Effector CD8-positive, alpha-beta T cell (primary cell): ENCODE measurements at regions not wholly inside any gene's neighbourhood (a gene's known extent, or its start where the extent isn't known, plus 50 kb on each side); places are given as distances from the start of the nearest gene placed in this dataset.
"Not testable (repeated sequence)": the region's sequence is repeated elsewhere in the genome, so short reads cannot be mapped to it uniquely, and the experiment has no call there.

ENCODE experiments used
- DNase-seq: peaks from one replicate; lab custom pipeline; 2025; lab: John Stamatoyannopoulos, UW

- DNase-seq = no peak
Measured at GRCh38 chr7:106562711-106563366, 98.1 kb downstream of the CCDC71L start.

DNA sequence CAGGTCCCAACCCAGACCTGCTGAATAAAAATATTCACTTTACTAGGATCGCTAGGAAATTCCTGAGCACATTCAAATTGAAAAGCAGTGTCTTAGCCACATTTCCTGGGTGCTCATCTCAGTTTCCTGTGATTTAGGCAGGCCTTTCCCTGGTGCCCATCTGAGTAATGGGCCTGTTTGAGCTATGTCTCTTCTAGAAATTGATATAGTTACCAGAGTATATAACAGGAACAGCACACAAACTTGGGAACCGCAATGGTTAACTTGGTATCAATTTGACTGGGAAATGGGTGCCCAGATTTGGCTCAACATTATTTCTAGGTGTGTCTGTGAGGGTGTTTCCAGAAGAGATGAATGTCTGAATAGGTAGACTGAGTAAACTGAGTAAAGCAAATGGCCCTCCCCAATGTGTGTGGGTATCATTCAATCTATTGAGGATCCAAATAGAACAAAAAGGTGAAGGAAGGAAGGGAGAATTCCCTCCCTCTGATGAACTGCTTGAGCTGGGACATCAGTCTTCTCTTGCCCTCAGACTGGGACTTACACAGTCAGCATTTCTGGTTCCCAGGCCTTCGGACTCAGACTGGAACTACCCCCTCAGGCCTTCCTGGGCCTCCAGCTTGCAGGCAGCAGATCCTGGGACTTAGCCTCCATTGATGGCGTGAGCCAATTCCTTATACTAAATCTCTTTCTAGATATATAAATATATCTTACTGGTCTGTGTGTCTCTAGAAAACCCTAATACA is 99.1 kb downstream of the CCDC71L start:
- no peak for DNase-seq

DNA sequence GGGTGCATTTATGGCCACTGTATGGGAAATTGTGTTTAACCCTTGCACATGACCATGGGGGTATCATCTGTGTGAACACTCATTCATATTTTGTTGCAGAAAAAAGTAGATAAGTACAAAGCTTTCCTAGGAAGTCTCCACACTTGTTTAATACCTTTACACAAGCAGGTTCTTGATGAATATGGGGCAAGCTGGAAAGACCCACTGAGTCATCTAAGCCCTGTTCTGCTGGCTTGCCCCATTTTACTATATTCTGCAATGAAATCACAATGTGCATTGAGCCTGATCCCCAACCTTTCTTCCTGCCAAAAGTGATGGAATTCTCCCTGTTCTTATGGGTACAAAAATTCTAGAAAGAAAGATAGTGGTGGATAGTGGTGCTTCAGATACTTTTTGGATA is 99.8 kb downstream of the CCDC71L start:
- no peak for DNase-seq

DNA sequence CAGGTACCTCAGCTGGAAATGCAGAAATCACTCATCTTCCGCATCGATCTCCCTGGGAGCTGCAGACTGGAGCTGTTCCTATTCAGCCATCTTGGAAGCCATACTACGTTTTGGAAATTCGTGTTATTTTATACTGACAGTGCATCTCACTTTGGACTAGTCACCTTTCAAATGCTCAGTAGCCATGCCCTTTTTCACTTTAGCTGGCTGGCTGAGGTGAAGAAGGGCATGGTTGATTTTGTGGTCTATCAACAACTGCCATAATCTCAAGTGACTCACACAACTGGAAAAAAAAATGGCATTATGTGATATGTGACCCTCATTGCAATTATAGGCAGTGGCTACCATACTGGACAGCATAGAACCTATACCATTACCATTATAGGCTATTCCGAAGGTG is 100.5 kb downstream of the CCDC71L start:
- no peak for DNase-seq

DNA sequence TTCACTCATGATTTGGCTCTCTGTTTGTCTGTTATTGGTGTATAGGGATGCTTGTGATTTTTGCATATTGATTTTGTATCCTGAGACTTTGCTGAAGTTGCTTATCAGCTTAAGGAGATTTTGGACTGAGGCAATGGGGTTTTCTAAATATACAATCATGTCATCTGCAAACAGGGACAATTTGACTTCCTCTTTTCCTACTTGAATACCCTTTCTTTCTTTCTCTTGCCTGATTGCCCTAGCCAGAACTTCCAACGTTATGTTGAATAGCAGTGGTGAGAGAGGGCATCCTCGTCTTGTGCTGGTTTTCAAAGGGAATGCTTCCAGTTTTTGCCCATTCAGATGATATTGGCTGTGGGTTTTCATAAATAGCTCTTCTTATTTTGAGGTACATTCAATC is 104.7 kb downstream of the CCDC71L start:
- DNase-seq = not testable (repeated sequence)

DNA sequence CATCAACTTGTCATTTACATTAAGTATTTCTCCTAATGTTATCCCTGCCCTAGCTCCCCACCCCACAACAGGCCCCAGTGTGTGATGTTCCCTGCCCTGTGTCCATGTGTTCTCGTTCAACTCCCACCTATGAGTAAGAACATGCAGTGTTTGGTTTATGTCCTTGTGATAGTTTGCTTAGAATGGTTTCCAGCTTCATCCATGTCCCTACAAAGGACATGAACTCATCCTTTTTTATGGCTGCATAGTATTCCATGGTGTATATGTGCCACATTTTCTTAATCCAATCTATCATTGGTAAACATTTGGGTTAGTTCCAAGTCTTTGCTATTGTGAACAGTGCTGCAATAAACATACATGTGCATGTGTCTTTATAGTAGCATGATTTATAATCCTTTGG is 106.3 kb downstream of the CCDC71L start:
- DNase-seq = not testable (repeated sequence)

GRCh38 chr7:106553446-106553836 is 107.5 kb downstream of the CCDC71L start:
- DNase-seq = no peak

GRCh38 chr7:106552645-106553445 is 108.1 kb downstream of the CCDC71L start:
- DNase-seq = no peak

DNA sequence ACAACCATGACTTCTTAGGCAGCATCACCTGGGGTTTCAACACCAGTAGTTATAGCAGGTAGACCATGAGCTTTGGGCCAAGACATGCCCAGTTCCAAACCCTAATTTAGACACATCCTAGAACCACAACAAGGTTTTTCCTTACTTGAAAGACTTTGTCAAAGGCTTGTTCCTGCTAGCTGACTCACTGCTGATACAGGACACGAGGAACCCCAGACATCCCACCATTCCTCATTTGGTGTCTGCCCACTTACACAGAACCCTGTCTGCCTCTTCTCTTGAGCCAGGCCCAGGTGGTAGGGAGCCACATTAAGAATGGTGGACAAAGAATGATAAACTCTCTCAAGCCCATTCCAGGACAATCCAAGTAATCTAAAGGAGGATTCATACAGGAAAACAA is 109.0 kb downstream of the CCDC71L start:
- DNase-seq = no peak

DNA sequence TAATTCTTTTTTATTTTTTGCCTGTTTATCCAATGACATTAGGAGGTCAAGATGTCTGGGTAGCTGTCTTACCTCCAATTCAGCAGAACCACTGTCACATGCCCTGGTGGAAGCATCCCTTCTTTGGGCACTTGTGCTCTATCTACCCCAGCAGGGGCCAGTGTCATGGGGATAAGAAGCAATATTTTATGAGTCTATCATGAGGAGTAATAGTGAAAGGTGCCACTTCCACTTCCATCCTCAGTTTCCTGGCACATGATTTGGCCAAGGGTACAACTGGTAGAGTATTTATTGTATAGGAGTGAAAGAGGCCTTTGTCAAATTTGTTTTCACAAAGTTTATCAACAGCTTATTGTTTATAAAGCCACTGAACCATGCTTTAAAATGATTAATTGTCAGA is 112.5 kb downstream of the CCDC71L start:
- no peak for DNase-seq

GRCh38 chr7:106545275-106545674 is 115.7 kb downstream of the CCDC71L start:
- DNase-seq = no peak

DNA sequence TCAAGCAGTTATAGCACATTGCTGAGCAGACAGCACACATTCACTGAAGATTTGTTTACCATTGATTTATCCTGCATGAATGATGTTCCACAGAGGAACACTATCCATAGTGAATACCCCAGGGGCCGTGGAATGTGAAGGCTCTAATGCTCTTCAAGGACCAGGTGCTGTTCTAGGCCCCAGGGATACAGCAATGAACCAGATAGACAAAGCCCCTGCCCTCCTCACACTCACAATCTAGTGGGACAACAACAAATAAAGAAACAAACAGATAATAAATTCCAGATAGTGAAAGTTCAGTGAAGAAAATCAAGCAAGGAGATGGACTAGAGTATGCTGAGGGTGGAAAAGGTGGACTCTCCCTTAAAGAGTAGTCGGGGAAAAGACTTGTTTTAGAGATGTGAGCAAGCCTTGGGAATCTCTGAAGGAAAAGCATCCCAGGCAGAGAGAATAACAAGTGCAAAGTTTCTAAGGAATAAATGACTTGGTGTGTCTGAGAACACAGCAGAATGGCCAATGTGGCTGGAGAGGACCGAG is 117.7 kb downstream of the CCDC71L start:
- DNase-seq = no peak

DNA sequence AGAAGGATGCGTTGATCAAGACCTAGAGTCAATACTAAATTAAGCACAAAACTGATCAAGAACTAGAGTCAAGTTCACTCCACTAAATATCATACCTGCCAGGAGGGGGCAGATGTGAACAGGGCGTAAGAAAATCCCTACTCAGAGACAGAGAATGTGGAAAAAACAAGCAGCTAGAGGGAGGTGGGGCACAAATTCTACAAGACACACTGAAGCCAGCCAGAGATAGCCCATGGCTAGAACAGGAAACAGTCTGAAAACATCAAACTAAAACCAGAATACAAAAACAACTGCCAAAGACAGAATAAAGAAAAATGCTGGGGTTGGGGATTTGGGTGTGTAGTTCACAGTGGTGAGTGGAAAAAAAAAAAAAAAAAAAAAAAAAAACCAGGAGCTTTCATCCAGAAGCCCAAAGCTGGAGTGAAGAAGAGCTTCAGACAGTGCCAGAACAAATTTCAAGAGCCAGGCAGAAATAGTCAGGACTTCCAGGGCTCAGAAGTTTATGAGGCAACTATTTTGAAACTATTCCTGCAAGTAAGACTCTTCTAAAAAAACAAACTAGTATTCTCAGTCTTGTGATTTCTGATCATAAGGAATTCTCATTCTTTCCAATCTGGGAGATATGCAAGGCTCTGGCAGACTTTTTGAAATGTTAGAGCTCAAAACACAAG is 118.3 kb downstream of the CCDC71L start:
- no peak for DNase-seq

DNA sequence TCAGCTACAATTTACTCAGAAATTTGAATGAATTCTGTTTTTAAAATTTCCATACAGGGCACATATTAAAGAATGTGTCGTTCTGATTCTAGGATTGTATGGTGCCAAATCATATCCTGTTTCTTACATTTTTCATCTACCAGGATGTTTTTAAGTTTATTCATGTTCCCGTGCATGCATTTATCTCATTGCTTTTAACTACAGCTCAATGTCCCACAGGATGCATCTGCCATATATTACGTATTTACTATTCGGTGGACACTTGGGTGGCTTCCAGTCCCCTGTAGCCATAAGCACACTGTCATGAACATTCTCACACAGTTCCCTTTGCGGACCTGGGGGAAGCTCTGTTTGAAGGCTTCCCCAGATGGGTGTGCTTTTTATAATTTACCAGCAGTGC is 122.3 kb downstream of the CCDC71L start:
- no peak for DNase-seq

DNA sequence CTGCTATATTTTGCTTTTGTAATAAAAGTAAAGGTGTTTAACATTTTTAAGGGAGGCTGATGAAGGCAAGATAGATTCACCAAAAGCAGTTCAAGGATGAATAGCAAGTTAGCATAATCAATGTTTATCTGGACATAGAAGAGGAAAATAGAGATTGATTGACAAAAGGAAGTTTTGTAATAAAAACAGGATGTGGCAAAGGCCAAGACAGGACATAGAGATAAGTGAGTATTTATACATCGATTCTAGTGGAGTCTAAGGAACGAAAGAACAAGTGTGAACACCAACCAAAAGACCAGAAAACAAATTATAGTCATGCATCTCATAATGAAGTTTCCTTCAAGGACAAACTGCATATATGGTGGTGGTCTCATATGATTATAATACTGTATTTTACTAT is 123.8 kb downstream of the CCDC71L start:
- no peak for DNase-seq

DNA sequence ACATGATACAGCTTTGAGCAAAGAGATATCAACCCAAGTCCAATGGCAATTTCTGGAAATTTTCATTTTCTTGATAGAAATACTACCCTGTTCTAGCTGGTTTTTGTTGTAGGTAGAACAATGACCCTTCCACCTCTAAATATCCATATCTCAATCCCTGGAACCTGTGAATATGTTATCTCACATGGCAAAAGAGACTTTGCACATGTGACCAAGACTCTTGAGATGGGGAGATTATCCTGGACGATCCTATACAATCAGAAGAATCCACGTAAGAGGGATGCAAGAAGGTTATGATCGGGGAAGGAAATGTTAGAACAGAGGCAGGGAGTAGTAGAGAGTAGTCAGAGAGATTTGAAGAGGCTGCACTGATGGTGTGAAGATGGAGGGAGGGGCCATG is 124.9 kb downstream of the CCDC71L start:
- no peak for DNase-seq

- DNase-seq = no peak
Measured at GRCh38 chr7:106535234-106535932, 125.6 kb downstream of the CCDC71L start.

- DNase-seq = no peak
Measured at GRCh38 chr7:106534271-106534846, 126.6 kb downstream of the CCDC71L start.

- not testable (repeated sequence) for DNase-seq
Measured at GRCh38 chr7:106530183-106530582, 130.8 kb downstream of the CCDC71L start.

DNA sequence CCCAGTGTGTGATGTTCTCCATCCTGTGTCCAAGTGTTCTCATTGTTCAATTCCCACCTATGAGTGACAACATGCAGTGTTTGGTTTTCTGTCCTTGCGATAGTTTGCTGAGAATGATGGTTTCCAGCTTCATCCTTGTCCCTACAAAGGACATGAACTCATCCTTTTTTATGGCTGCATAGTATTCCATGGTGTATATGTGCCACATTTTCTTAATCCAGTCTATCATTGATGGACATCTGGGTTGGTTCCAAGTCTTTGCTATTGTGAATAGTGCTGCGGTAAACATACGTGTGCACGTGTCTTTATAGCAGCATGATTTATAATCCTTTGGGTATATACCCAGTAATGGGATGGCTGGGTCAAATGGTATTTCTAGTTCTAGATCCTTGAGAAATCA is 134.3 kb downstream of the CCDC71L start:
- not testable (repeated sequence) for DNase-seq

- no peak for DNase-seq
Measured at GRCh38 chr7:106524690-106525059, 136.3 kb downstream of the CCDC71L start.
